ENCODE measurements at regions not wholly inside any gene's neighbourhood (a gene's known extent, or its start where the extent isn't known, plus 50 kb on each side); places are given as distances from the start of the nearest gene placed in this dataset.

GRCh38 chr11:122232985-122233384 is 117.0 kb upstream of the BLID start:
- TF ChIP-seq CTCF (IDR thresholded peaks at IDR 0.05; ENCODE audit: low read length) (no peak), EZH2 (optimal IDR thresholded peaks at IDR 0.05; ENCODE audit: low read depth, low read length) (no peak)
